DMS53 (cell line): ENCODE measurements at regions not wholly inside any gene's neighbourhood (a gene's known extent, or its start where the extent isn't known, plus 50 kb on each side); places are given as distances from the start of the nearest gene placed in this dataset.
A peak's percentile ranks its signal among the peaks of the same experiment; 100 is the strongest.
"Not testable (repeated sequence)": the region's sequence is repeated elsewhere in the genome, so short reads cannot be mapped to it uniquely, and the experiment has no call there.

ENCODE experiments used
- DNase-seq: peaks from one replicate; lab custom pipeline; 2025; lab: John Stamatoyannopoulos, UW

DNA sequence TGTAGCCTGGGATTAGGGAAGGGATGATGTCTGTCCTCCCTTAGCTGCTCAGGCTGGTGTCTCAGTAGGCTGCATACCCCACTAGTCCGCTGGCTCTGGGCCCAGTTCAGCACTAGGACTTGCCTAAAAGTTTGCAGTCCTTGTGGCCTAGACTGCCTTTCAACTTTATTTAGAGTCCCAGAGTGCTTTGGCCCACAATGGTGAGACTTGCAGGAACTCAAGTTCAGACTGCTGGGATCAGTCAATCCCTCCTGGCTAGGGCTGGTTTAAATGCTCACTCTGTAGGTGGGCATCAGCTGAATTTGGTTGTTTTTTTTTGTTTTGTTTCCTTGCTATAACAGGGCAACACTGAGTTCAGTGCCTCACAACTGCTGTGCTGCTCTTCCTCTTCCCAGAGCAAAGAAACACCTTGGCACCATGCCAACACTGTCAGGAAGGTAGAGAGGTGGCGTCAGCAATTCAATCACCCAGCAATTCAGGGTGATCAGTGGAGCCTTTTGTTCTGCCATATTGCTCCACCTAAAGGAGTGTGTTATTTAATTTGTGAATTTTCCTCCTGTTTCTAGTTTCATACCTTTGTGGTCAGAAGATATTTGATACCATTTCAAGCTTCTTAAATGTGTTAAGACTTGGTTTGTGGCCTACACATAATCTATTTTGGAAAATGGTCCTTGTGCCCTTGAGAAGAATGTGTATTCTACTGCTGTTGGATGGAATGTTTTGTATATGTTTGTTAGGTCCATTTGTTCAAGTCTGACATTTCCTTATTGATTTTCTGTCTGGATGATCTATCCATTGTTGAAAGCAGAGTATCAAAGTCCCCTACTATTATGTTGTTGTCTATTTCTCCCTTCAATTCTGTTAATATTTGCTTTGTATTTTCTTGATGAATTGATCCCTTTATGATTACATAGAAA lies 284.0 kb upstream of the PMFBP1 start:
- DNase-seq: peak; percentile 71

DNA sequence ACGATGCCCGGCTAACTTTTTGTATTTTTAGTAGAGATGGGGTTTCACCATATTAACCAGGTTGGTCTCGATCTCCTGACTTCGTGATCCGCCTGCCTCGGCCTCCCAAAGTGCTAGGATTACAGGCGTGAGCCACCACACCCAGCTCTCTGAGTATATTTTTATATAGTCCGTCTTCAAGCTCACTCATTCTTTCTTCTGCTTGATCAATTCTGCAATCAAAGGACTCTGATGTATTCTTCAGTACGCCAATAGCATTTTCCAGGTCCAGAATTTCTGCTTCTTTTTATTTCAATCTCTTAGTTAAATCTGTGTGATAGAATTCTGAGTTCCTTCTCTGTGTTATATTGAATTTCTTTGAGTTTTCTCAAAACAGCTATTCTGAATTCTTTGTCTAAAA lies 281.9 kb upstream of the PMFBP1 start:
- not testable (repeated sequence) for DNase-seq

DNA sequence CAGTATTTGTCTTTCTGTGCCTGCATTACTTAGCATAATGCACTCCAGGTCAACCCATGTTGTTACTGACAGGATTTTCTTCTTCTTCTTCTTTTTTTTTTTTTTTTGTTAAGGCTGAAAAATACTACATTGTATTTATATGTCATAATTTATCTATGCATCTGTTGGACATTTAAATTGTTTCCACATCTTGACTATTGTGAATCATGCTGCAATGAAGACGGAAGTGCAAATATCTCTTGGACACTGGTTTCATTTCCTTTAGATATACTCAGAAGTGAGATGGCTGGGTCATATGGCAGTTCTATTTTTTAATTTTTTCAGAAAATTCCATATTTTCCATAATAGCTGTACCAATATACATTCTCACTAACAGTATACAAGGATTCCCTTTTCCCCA lies 272.7 kb upstream of the PMFBP1 start:
- no peak for DNase-seq

DNA sequence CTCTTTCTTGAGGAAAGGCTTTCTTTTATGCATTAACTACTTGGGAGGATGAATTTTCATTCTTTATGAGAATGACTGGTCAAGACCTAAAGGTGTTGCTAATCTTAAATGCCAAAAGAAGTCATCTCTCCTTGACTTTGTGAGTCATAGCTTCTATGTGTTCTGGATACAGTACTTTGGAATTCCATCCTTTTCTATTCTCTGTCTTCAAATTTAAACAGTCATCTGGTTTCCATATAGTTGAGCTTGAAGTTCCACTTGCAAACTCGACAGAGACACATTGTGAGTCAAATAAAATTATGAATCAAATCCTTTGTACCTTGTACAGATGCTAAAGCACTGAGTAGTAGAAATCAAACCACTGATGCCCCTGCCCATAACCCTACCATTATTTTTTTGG lies 271.9 kb upstream of the PMFBP1 start:
- no peak for DNase-seq

DNA sequence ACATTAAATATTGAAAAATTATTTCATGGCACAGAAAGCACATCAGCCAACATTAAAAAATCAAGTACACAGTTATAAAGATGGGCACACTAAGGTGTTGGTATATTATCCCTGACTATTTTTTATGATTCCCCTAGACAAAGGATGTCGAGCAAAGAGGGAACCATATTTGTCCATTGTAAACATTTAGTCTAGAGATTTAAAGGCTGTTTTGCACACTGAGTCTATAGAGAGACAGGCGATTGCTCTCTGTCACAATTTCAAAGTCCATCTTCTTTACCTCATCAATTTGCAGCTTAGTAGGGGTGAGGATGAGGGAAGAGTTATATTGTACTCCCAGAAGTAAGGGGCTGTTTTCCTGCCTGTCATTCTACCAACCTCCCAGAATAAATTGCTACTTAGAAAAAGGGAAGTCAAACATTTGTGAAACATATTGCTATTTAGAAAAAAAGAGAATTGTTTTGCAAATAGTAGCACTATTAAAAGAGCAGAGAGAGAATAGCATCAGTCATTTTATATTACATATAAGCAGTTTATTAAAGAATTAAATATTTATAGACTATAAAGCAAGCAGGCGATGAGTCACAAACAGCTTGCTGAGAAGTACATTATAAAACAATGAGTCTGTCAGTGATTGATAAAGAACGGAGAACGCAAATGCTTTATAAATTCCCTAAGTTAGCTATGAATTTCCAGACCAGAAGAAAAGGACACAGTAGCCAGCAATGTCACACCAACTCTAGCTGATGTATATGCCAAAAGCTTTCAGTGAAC lies 270.6 kb upstream of the PMFBP1 start:
- DNase-seq: peak; percentile 6

DNA sequence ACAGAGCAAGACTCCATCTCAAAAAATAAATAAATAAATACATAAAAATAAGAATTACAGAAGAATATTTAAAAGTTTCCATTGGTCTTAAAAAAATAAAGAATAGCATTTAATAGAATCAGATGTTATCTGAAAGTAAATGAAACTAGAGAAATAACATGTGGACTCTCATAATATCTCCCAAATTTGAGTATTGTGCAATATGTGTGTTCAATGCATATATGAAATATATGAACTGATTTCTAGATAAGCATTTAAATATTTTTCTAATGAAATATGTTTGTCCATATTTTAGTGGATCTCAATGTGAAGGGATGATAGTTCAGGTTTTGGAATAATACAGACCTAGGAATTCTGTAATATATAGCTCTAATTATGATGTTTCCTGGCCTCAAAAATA lies 265.9 kb upstream of the PMFBP1 start:
- DNase-seq: no peak

DNA sequence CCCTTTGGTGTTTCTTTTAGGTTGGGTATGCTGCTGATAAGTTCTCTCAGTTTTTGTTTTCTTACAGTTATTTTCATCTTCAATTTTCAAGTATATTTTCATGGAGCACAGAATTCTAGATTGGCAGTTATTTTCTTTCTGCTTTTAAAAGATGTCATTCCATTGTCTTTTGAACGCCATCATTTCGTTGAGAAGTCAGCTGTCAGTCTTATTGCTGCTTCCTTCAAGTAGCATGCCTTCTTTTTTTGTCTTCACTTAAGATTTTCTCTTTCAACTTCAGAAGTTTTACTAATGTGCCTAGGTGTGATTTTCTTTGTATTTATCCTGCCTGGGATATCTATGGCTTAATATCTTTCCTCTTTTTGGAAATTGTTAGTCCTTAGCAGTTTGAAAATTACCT lies 262.2 kb upstream of the PMFBP1 start:
- DNase-seq: peak; percentile 30

DNA sequence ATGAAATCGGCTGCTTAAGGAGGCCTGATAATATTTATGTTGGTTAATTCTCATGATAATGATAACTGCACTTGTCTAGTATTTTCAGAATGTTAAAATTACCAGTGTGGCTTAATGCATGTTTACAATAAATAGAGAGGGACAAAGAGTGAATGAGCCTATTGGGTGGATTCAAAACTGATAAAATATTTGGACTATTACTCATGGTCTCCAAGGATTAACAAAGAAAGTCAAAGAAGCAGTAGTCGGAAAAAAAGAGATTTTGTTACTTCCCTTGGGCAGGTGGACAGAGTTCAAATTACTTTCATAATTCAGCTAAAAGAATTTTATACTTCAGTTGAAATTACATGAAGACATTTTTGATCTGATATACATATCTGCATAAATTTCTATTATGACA lies 258.2 kb upstream of the PMFBP1 start:
- no peak for DNase-seq

DNA sequence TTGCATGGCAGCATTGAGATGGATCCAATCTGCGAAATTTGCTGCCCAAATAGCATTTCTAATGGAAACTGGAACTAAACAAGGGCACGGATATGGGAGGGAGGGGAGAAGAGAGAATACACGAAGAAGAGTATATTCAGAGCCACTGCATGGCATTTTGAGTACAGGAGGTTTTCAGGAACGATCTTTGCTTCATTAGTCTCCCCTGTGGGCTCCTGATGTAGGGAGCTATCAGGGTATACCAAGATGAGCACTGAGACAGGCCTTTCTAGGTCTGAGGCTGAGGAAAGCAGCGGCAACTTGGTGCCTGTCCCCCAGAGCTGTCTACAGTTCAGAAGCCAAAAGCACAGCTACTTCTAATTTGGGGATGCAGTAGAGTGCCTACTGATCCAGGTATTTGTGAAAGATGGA lies 257.7 kb upstream of the PMFBP1 start:
- DNase-seq: no peak

DNA sequence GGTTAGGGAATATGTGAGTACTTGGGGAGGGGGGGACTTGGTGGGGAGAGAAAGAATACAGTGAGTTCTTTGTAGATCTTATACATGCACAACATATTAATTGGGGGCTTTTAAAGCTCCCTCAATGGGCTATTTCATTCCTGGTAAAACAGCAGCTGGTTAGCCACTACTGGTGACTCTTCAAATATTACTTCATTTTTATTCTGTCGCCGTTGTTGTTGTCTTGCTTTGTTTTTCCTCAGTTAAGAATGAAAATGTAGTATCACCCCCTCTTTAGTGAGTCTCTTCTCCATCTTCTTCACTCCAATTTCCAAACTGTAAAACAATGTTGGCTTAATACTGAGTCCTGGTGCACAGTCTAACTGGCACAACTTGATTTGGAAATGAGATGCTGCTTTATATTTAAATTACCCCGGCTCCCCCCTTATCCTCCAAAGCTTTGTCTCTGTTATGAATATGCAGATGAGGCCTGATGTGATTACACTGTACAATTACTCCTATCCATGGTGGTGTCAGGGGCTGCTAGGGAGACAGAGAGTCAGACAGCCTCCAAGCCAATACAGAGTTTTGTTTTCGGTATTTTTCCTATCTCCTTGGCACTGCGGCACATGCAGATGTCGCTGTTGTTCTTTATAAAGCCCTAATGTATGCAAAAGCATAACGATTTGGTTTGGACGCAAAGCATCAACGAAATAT lies 256.9 kb upstream of the PMFBP1 start:
- DNase-seq: no peak

DNA sequence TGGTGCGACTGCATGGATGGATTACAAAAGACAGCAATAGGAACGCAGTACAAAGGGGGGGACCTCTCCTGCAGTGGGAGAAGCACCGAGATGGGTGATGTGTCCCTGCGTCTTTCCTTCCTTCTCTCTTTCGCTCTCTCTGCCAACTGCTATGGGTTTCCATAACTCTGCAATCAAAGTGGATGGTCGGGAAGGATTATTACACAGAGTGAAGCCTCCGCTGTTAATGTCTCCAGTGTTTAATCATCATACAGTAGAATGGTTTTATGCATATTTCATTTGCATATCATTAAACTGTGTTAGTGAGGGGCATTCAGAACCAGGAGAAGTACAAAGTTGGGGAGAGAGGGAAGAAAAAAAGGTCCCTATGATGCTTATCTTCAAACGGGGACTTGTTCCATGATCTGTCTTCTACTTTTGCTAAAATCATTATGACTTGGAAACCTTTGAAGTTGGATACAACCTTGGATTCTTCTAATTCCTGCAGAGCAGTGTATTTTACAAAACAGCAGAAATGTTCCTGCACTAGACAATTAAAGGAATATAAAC lies 255.9 kb upstream of the PMFBP1 start:
- no peak for DNase-seq

DNA sequence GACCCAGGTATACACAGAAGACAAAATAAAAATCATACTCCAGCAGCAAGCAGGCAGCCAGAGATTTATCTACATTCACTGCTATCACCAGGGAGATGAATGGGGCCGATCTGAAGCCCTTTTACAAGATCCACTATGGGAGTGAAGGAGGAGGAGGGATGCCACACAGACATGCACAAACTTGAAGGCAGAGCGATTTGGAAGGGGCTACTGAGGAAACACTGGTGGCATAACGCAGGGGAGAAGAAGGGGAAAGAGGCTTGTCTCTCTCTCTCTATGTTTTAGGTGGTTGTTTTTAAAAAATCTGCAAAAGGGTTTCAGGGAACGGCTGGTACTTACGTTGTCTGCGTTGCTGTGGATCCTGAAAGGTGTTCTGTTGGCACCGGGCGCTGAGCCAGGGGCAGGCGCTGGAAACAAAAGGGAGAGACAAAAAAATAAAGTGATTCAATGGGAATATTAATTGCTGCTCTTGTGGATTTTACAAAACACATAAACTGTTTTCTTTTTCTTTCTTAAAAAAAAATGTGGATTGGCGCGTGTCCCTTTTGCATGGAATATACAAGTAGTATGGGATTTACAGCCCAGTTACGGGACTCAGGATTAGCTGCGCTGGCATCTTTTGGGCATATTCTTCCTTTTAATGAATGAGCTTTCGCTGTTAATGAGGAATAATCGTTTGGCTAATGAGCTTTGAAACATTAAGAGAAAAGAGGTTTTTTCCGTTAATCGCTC lies 255.3 kb upstream of the PMFBP1 start:
- no peak for DNase-seq

DNA sequence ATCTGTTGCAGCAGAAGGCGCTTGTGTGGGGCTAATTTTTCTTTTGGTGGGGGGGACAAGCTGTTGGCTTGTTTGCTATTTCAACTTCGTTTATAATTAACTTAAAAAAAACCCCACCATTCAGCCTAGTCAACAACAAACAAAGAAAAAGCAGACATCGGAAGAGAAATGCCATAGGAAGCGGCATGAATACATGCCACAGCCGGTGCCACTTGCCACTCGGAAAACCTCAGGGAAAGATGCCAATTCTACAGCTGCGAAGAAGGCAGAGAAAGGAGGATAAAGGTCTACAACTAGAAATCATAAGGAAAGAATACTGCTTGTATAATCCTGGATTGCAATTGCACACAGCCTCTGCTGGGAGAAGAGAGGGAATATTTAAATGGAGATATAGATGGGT lies 254.4 kb upstream of the PMFBP1 start:
- DNase-seq: no peak

DNA sequence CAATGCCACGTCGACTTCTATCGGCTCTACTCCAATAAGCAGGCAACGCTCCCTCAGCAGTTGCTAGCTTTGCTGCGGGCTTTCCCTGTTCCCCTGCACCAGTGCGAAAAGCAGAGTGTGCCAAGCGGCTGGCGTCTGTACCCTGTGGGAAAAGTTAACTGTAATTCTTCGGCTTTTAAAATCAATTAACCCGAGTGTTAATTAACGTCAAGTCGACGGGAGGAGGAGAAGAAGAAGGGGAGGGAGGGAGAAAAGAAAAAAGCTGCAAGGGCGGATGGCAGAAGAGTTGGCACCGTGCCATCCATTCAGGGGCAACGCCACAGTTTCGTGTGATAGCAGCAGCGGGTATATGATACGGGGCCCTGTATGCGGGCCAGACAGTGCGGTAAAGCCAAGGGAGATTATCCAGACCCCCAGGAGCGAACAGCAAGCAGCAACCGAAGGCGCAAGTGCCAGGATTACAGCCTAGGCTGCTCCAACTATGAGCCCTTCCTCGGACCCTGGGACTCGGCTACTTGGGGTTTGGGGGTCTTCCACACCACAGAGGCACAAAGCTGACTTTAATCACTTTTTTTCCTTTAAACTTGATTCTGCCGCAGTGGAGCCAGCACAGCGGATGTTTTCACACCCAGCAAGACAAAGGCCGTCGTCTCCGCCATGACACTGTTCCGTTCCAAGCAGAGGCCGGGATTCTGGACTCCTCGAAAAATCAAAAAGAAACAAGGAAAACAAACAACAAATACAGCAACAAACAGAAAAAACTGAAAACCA lies 253.8 kb upstream of the PMFBP1 start:
- DNase-seq: no peak

DNA sequence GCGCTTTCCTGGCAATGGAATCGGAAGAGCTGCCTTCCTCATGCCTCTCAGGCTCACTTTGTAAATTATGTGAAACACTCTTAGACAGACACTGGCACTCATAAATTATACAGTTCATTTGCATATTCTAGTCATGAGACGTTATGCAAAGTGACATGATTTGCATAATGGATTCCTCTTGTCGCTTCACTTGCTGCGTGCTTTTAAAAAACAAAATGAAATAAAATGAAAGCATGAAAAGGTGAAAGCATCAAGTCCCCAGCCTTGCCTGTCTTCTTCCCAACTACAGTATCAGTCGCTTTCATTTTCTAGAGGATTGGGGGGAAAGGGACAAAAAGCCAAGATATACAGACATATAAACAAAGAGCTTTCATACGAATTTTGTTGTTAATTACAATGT lies 252.8 kb upstream of the PMFBP1 start:
- no peak for DNase-seq

DNA sequence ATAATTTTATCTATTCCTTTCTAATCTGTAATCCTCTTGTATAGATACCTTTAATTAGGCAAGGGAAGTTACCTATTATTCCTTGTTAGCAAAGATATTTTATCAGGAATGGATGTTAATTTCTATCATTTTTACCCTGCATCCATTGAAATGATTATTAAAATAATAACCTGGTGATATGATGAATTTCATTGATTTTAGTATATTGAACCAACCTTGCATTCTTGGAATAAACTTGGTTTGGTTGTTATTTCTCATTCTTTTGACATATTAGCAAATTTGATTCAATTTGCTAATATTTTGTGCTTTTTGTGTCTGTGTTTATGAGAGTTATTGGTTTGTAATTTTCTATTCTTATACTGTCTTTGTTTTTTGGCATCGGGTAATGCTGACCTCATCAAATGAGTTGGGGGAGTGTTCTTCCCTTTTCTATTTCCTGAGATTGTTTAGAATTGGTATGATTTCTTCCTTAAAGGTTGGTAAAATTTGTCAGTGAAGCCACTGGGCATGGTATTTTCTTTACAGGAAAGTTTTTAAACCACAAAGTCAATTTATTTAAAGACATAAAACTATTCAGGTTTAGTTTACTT lies 250.4 kb upstream of the PMFBP1 start:
- DNase-seq: no peak

DNA sequence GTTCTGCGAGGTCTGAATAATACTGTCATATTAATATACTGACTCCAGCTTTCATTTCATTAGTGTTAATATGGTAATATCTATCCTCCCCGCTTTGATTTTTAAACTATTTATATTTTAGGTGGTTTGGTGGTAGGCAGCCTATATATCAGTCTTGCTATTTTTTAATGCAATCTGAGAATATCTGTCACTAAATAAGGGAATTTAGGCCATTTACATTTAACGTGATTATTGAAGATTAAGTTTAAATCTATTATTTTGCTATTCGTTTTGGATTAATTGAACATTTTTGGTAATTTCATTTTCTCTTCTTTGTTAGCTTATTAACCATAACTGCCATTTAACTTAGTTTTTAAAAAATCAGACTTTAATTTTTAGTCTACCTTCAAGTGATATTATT lies 247.7 kb upstream of the PMFBP1 start:
- no peak for DNase-seq

DNA sequence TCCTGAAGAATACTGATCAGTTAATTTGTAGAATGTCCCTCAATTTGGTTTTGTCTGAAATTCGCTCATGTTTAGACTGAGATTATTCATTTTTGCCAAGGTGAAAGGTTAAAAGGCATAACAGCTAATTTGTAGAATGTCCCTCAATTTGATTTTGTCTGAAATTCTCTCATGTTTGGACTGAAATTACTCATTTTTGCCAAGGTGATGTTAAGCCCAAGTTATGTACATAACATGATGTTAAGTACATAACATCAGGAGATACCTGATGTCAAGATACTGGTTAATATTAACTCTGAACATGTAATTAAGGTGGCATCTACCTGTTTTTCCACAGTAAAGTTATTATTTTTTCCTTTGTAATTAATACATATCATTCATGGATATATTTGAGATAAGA lies 243.4 kb upstream of the PMFBP1 start:
- DNase-seq: peak; percentile 40

DNA sequence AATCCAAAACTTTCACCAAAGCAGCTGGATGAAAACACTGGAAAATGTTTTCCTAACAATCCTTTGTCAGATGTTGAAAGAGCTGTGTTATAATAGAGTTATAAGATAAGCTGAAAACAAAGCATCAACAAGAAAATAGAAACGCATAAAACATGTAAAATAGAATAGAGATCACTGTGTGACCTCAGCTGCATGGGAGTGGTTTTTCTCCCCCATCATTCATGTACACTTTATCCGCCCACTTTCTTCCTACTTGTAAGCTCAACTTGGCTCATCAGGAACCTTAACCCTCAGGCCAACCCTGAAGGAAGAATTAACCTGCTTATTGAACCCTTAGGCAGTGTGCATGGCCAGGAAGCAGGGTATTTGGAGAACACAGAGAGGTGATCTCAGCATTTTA lies 238.5 kb upstream of the PMFBP1 start:
- no peak for DNase-seq

DNA sequence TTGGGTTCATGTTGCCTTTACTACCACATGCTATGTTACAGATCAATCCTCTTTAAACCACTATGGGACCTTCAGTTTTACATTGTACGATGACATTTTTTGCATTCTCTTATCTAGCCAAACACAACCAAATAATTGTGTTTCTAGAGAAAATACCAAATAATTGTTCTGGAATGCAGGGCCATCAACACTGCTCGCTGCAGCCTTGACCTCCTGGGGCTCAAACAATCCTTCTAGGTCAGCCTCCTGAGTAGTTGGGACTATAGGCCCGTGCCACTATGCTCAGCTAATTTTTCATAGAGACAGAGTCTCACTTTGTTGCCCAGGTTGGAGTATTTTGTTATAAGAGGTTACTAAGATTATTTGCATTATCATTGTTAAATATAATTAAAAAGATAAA lies 237.5 kb upstream of the PMFBP1 start:
- no peak for DNase-seq

DNA sequence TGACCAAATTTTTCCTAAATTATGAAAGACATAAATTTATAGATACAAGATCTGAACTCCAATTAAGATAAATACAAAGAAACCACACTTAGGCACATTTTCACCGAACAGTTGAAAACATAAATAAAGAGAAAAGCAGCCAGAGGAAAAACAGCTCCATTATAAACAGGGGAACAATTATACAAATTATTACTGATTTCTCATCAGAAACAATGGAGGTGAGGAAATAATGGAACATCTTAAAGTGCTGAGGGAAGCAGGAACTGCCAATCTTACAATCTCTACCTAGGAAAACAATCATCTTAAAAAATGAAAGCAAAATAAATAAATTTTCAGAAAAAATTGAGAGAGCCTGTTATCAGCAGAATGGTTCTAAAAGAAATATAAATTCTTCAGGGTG lies 234.4 kb upstream of the PMFBP1 start:
- DNase-seq: no peak
